K562 (cell line): ENCODE measurements at regions not wholly inside any gene's neighbourhood (a gene's known extent, or its start where the extent isn't known, plus 50 kb on each side); places are given as distances from the start of the nearest gene placed in this dataset.
A peak's percentile ranks its signal among the peaks of the same experiment; 100 is the strongest.

Source experiments
- ATAC-seq: fragments of 200-7000 bp; cut with Tn5 transposase; 3 replicates; pipeline ENCODE4 v1.9.1; 2020; ENCODE audit warnings: moderate library complexity
- BruUV-seq: library from RNA; stranded (reverse); fragments of 400-500 nt; replicated peaks from 2 replicates; lab custom pipeline; 2021; lab: Mats Ljungman, UMichigan
- CTCF ChIA-PET: fragments of 300-600 bp; formaldehyde crosslinking; extraction: SDS; loops from one replicate; lab custom pipeline; 2021; ENCODE audit warnings: low intra/inter-chr PET ratio; lab: Yijun Ruan, JAX
- POLR2A ChIA-PET: fragments of 300-600, 350-650 bp; sonication (Branson Sonifier 250); formaldehyde crosslinking; extraction: SDS; loops from one replicate; lab custom pipeline; 2021; ENCODE audit warnings: antibody characterized with exemption, inconsistent platforms; lab: Yijun Ruan, JAX
- DNase-seq, 4 experiments: peaks; one replicate each; pipeline versions ENCODE4 v3.0.0 to v3.0.0-alpha.2; 2011 to 2018; ENCODE audit warnings: low spot score in 3 of 4, mixed read lengths in 3 of 4; ENCODE audit errors: extremely low read depth in 1 of 4
- FAIRE-seq: peaks from 2 replicates; lab custom pipeline; 2011; peaks lifted over from hg19 to GRCh38; lab: Jason Lieb, UNC
- H2AFZ ChIP-seq: 2 replicates; pipeline ENCODE4 v1.6.0; 2011; ENCODE audit warnings: low read depth, low read length, control low read depth, inconsistent platforms
- H3K27ac ChIP-seq: fragments of 200-600 bp; 3 replicates; pipeline ENCODE4 v1.8.0; 2011; ENCODE audit warnings: low read depth, mild to moderate bottlenecking, control low read depth, inconsistent platforms, low read length, moderate library complexity, mixed read lengths; ENCODE audit errors: extremely low read depth
- H3K27me3 ChIP-seq, 2 experiments: fragments of 300-600 bp in 1 of 2; 2 replicates in 1 of 2; 3 replicates in 1 of 2; pipeline versions ENCODE4 v1.6.0 to v1.8.0; 2011; ENCODE audit warnings: inconsistent platforms in 2 of 2, low read length in 2 of 2, mild to moderate bottlenecking in 1 of 2, mixed read lengths in 1 of 2, moderate library complexity in 1 of 2; ENCODE audit not compliant: control insufficient read depth in 2 of 2, insufficient read depth in 2 of 2
- H3K36me3 ChIP-seq: fragments of 300-600 bp; 3 replicates; pipeline ENCODE4 v1.8.0; 2011; ENCODE audit warnings: mild to moderate bottlenecking, low read length, inconsistent platforms; ENCODE audit not compliant: control insufficient read depth, insufficient read depth
- H3K4me1 ChIP-seq, 2 experiments: fragments of 200-600 bp in 1 of 2; replicated peaks in 1 of 2; 2 replicates in 1 of 2; 3 replicates in 1 of 2; pipeline versions ENCODE4 v1.5.1 to v1.8.0; 2011; ENCODE audit warnings: inconsistent platforms in 2 of 2, low read length in 2 of 2, mild to moderate bottlenecking in 1 of 2, mixed read lengths in 1 of 2, moderate library complexity in 1 of 2; ENCODE audit not compliant: control insufficient read depth in 2 of 2, insufficient read depth in 2 of 2
- H3K4me2 ChIP-seq: 2 replicates; pipeline ENCODE4 v1.6.1; 2011; ENCODE audit warnings: low read length, control low read depth, inconsistent platforms, mixed read lengths; ENCODE audit not compliant: insufficient read depth
- H3K4me3 ChIP-seq: fragments of 200-600 bp; sonication (generic), shearing (Covaris generic); 2 replicates; pipeline ENCODE4 v1.5.1; 2016; ENCODE audit warnings: control low read depth, inconsistent platforms
- H3K79me2 ChIP-seq: fragments of 200-600 bp; 3 replicates; pipeline ENCODE4 v1.8.0; 2011; ENCODE audit warnings: low read length, inconsistent platforms; ENCODE audit not compliant: control insufficient read depth, insufficient read depth
- H3K9ac ChIP-seq, 2 experiments: 2 replicates each; pipeline versions ENCODE4 v1.6.0 to v1.6.1; 2011; ENCODE audit warnings: low read depth in 2 of 2, low read length in 2 of 2, control low read depth in 1 of 2, inconsistent platforms in 1 of 2, mild to moderate bottlenecking in 1 of 2, mixed read lengths in 1 of 2; ENCODE audit not compliant: insufficient read depth in 1 of 2
- H3K9me1 ChIP-seq: one replicate; pipeline ENCODE4 v1.6.0; 2011; ENCODE audit warnings: inconsistent platforms, mild to moderate bottlenecking, low read length, moderate library complexity; ENCODE audit not compliant: control insufficient read depth, insufficient read depth
- H3K9me3 ChIP-seq: replicated peaks from 2 replicates; pipeline ENCODE4 v1.5.1; 2011; ENCODE audit warnings: low read depth, low read length, inconsistent platforms; ENCODE audit not compliant: control insufficient read depth, insufficient read depth
- H4K20me1 ChIP-seq: replicated peaks from 2 replicates; pipeline ENCODE4 v1.6.1; 2011; ENCODE audit warnings: low read length, inconsistent platforms, mixed read lengths; ENCODE audit not compliant: control insufficient read depth, insufficient read depth
- FOS ChIP-seq: IDR thresholded peaks from 3 replicates; pipeline ENCODE4 v1.6.1; 2011; ENCODE audit not compliant: insufficient read length; ENCODE audit errors: extremely low read depth
- RAD21 ChIP-seq, 2 experiments: fragments of 250-450 bp in 1 of 2; fragments of 450-650 bp in 1 of 2; sonication (Bioruptor Pico) in 1 of 2; formaldehyde crosslinking in 1 of 2; IDR thresholded peaks in 1 of 2; conservative IDR thresholded peaks in 1 of 2; 2 replicates each; pipeline versions ENCODE4 v1.4.0 to v1.8.0; 2020 to 2022; ENCODE audit warnings: mild to moderate bottlenecking in 2 of 2, moderate library complexity in 1 of 2
- SMARCB1 ChIP-seq: IDR thresholded peaks from 2 replicates; pipeline ENCODE4 v1.6.1; 2011; ENCODE audit warnings: improper control_type of control experiment, low read depth; ENCODE audit not compliant: insufficient read length
- WGBS: fragments of 100-300 bp; shearing (Covaris generic); methylation state at CpG from one replicate; pipeline ENCODE4 v1.1.6; 2016; ENCODE audit warnings: low coverage, mixed read lengths; ENCODE audit not compliant: insufficient coverage; ENCODE audit errors: missing lambda C conversion rate; 5-methylcytosine and 5-hydroxymethylcytosine counted together
- in situ Hi-C: fragments of 300-500 bp; cut with MboI; formaldehyde crosslinking; loops from 4 replicates; pipeline ENCODE4 v1.15.0; 2018; ENCODE audit warnings: inconsistent platforms, mixed read lengths
- intact Hi-C: fragments of 100-400 bp; cut with micrococcal nuclease; formaldehyde crosslinking; loops from 2 replicates; pipeline ENCODE4 v1.14.2; 2022
- TF ChIP-seq, protein P1 (sequence below), 3 experiments: IDR thresholded peaks in 2 of 3; conservative IDR thresholded peaks in 1 of 3; 2 replicates each; pipeline ENCODE4 v1.5.1; 2011 to 2012; ENCODE audit warnings: low read length in 3 of 3, mild to moderate bottlenecking in 3 of 3, control low read depth in 2 of 3, improper control_type of control experiment in 1 of 3, inconsistent platforms in 1 of 3, low read depth in 1 of 3, mixed read lengths in 1 of 3, moderate library complexity in 1 of 3; ENCODE audit not compliant: insufficient read depth in 2 of 3
- TF ChIP-seq, protein P2 (sequence below): fragments of 450-650 bp; formaldehyde crosslinking; IDR thresholded peaks from 2 replicates; pipeline ENCODE4 v1.4.0; 2020; ENCODE audit warnings: mild to moderate bottlenecking
- TF ChIP-seq, protein P3 (sequence below): fragments of 200-400 bp; formaldehyde crosslinking; IDR thresholded peaks from 2 replicates; pipeline ENCODE4 v1.6.1; 2017; ENCODE audit warnings: mild to moderate bottlenecking, low read depth, low read length, moderate library complexity
- TF ChIP-seq, protein P4 (sequence below): sonication (generic); formaldehyde crosslinking; IDR thresholded peaks from 2 replicates; pipeline ENCODE4 v1.8.1; 2022; ENCODE audit warnings: missing genetic modification reagents
- TF ChIP-seq, protein P5 (sequence below): fragments of 450-650 bp; IDR thresholded peaks from 2 replicates; pipeline ENCODE4 v1.6.1; 2016; ENCODE audit warnings: antibody characterized with exemption
- TF ChIP-seq, protein P6 (sequence below): fragments of 250-450 bp; sonication (Bioruptor Pico); IDR thresholded peaks from 2 replicates; pipeline ENCODE4 v1.4.0; 2020; ENCODE audit warnings: mild to moderate bottlenecking, moderate library complexity

DNA sequence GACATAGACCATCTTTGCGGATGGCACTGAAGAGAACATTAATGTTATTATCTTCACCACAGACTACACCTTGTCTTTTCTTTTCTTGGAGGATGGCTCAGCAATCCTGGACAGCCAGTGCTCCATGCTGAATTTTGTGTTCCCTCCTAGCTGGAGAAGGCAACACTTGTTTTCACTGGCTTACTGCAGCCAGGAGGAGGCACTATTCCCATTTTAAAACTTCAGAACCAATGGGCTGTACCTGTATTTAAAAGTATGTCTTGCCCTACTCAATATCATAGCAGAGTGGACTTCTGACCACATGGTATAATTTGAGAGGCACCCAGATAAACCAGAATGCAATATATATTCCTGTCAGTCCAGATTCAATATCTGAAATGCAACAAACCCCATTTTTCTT lies 53.3 kb upstream of the POGK start (continued):
- peak; percentile 13 to 61; a peak in 3 of 4 replicates for TF ChIP-seq RAD21 (CRISPR knock-in tag; conservative IDR thresholded peaks at IDR 0.05 in 1 of 2, IDR thresholded peaks at IDR 0.05 in 1 of 2)
- no peak for TF ChIP-seq FOS
- TF ChIP-seq, protein P1, sequence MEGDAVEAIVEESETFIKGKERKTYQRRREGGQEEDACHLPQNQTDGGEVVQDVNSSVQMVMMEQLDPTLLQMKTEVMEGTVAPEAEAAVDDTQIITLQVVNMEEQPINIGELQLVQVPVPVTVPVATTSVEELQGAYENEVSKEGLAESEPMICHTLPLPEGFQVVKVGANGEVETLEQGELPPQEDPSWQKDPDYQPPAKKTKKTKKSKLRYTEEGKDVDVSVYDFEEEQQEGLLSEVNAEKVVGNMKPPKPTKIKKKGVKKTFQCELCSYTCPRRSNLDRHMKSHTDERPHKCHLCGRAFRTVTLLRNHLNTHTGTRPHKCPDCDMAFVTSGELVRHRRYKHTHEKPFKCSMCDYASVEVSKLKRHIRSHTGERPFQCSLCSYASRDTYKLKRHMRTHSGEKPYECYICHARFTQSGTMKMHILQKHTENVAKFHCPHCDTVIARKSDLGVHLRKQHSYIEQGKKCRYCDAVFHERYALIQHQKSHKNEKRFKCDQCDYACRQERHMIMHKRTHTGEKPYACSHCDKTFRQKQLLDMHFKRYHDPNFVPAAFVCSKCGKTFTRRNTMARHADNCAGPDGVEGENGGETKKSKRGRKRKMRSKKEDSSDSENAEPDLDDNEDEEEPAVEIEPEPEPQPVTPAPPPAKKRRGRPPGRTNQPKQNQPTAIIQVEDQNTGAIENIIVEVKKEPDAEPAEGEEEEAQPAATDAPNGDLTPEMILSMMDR (IDR thresholded peaks at IDR 0.05 in 2 of 3, conservative IDR thresholded peaks at IDR 0.05 in 1 of 3; ENCODE audit: insufficient read depth in 2 of 3, low read depth in 1 of 3, low read length in 3 of 3), result peak; percentile 24 to 48 (median 44)
- no peak for TF ChIP-seq SMARCB1

DNA sequence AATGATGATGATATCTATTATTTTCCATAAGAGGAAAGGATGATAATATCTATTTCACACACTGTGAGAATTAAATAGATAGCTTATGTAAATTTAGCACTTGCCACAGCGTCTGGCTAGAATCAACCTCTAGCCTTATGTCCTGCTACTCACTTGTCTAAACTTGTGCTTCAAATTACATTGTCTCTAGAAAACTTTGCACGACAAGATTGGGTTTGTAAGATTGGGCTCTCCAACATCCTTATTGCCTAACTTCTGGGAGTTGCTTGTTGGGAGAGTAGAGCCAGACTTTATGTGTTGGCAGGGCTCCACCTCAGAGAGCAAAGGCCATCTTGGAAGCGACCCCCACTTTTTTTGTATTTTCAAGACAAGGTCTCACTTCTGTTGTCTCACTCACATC lies 50.0 kb upstream of the POGK start:
- POLR2A ChIA-PET, result no interaction called here
- no TSS peak for BruUV-seq
- CTCF ChIA-PET, result no interaction called here
- TF ChIP-seq, protein P2, sequence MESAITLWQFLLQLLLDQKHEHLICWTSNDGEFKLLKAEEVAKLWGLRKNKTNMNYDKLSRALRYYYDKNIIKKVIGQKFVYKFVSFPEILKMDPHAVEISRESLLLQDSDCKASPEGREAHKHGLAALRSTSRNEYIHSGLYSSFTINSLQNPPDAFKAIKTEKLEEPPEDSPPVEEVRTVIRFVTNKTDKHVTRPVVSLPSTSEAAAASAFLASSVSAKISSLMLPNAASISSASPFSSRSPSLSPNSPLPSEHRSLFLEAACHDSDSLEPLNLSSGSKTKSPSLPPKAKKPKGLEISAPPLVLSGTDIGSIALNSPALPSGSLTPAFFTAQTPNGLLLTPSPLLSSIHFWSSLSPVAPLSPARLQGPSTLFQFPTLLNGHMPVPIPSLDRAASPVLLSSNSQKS, result no peak
- TF ChIP-seq, protein P3, sequence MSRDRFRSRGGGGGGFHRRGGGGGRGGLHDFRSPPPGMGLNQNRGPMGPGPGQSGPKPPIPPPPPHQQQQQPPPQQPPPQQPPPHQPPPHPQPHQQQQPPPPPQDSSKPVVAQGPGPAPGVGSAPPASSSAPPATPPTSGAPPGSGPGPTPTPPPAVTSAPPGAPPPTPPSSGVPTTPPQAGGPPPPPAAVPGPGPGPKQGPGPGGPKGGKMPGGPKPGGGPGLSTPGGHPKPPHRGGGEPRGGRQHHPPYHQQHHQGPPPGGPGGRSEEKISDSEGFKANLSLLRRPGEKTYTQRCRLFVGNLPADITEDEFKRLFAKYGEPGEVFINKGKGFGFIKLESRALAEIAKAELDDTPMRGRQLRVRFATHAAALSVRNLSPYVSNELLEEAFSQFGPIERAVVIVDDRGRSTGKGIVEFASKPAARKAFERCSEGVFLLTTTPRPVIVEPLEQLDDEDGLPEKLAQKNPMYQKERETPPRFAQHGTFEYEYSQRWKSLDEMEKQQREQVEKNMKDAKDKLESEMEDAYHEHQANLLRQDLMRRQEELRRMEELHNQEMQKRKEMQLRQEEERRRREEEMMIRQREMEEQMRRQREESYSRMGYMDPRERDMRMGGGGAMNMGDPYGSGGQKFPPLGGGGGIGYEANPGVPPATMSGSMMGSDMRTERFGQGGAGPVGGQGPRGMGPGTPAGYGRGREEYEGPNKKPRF, result no peak
- TF ChIP-seq, protein P4, sequence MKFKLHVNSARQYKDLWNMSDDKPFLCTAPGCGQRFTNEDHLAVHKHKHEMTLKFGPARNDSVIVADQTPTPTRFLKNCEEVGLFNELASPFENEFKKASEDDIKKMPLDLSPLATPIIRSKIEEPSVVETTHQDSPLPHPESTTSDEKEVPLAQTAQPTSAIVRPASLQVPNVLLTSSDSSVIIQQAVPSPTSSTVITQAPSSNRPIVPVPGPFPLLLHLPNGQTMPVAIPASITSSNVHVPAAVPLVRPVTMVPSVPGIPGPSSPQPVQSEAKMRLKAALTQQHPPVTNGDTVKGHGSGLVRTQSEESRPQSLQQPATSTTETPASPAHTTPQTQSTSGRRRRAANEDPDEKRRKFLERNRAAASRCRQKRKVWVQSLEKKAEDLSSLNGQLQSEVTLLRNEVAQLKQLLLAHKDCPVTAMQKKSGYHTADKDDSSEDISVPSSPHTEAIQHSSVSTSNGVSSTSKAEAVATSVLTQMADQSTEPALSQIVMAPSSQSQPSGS (CRISPR knock-in tag), result no peak
- no peak for TF ChIP-seq FOS
- TF ChIP-seq, protein P5, sequence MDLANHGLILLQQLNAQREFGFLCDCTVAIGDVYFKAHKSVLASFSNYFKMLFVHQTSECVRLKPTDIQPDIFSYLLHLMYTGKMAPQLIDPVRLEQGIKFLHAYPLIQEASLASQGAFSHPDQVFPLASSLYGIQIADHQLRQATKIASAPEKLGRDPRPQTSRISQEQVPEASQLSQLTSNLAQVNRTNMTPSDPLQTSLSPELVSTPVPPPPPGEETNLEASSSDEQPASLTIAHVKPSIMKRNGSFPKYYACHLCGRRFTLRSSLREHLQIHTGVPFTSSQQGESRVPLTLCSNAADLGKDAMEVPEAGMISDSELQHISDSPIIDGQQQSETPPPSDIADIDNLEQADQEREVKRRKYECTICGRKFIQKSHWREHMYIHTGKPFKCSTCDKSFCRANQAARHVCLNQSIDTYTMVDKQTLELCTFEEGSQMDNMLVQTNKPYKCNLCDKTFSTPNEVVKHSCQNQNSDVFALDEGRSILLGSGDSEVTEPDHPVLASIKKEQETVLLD, result no peak
- TF ChIP-seq, protein P6, sequence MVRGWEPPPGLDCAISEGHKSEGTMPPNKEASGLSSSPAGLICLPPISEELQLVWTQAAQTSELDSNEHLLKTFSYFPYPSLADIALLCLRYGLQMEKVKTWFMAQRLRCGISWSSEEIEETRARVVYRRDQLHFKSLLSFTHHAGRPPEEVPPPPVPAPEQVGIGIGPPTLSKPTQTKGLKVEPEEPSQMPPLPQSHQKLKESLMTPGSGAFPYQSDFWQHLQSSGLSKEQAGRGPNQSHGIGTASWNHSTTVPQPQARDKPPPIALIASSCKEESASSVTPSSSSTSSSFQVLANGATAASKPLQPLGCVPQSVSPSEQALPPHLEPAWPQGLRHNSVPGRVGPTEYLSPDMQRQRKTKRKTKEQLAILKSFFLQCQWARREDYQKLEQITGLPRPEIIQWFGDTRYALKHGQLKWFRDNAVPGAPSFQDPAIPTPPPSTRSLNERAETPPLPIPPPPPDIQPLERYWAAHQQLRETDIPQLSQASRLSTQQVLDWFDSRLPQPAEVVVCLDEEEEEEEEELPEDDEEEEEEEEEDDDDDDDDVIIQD, result no peak

More for the DNA sequence above, 50.0 kb upstream of the POGK start:
- H3K27me3 ChIP-seq, result peaks cover 0 to 4% of the 10 kb centered on the region in 2 experiments; a peak in 2 of 5 replicates
- no peak overlapping the region for H3K4me3 ChIP-seq
- no peaks in the 10 kb centered on the region for H3K9me1 ChIP-seq
- H3K36me3 ChIP-seq, result no peaks in the 10 kb centered on the region
- no peak for FAIRE-seq
- ATAC-seq, result no peak
- H3K27ac ChIP-seq, result no peak overlapping the region
- H3K79me2 ChIP-seq, result no peaks in the 10 kb centered on the region
- no peak overlapping the region for H2AFZ ChIP-seq
- no peak overlapping the region for H3K9ac ChIP-seq
- DNase-seq, result no peak
- intact Hi-C loops (loop anchor here (5.0 kb wide), 1 partner anchor 268 kb away; no protein-coding TSS in a partner anchor), in situ Hi-C loops (no loop called here)
- H3K4me2 ChIP-seq, result no peak overlapping the region
- H4K20me1 ChIP-seq, result no peaks in the 10 kb centered on the region
- H3K9me3 ChIP-seq, result no peaks in the 10 kb centered on the region
- no peaks in the 10 kb centered on the region for H3K4me1 ChIP-seq
- WGBS, result 0% methylated on average over 3 of the region's 3 CpGs
